HEK293T (cell line): ENCODE measurements at regions not wholly inside any gene's neighbourhood (a gene's known extent, or its start where the extent isn't known, plus 50 kb on each side); places are given as distances from the start of the nearest gene placed in this dataset.

ENCODE experiments used
- SP1 ChIP-seq: fragments of 450-650 bp; IDR thresholded peaks from 2 replicates; pipeline ENCODE4 v1.6.1; 2017
- TARDBP ChIP-seq: fragments of 450-650 bp; IDR thresholded peaks from 2 replicates; pipeline ENCODE4 v1.6.1; 2016

GRCh38 chr13:88118952-88119351, 447.8 kb downstream of the SLITRK5 start:
- TF ChIP-seq TARDBP = no peak
- no peak for TF ChIP-seq SP1
